ENCODE measurements at regions not wholly inside any gene's neighbourhood (a gene's known extent, or its start where the extent isn't known, plus 50 kb on each side); places are given as distances from the start of the nearest gene placed in this dataset.

GRCh38 chr4:138724530-138724929, 291.1 kb upstream of the NOCT start:
- TF ChIP-seq CTCF (IDR thresholded peaks at IDR 0.05) = no peak
- no peak for TF ChIP-seq POLR2A (IDR thresholded peaks at IDR 0.05; ENCODE audit: low read depth)
- TF ChIP-seq POLR2AphosphoS5 (IDR thresholded peaks at IDR 0.05) = no peak

Measured in esophagus muscularis mucosa (tissue), 3 donors.